HPDE6-E6E7 (cell line): ENCODE measurements at regions not wholly inside any gene's neighbourhood (a gene's known extent, or its start where the extent isn't known, plus 50 kb on each side); places are given as distances from the start of the nearest gene placed in this dataset.

ENCODE experiments used
- DNase-seq: peaks from one replicate; pipeline ENCODE4 v3.0.0; 2011; ENCODE audit warnings: missing footprints; ENCODE audit errors: extremely low spot score

- DNase-seq, result no peak
Observed at GRCh38 chr2:104405623-104406022, 448.3 kb upstream of the POU3F3 start.

- DNase-seq, result no peak
Observed at GRCh38 chr2:104406261-104406726, 447.6 kb upstream of the POU3F3 start.

- DNase-seq, result no peak
Observed at GRCh38 chr2:104407641-104408040, 446.3 kb upstream of the POU3F3 start.

- DNase-seq, result no peak
Observed at GRCh38 chr2:104408266-104408665, 445.6 kb upstream of the POU3F3 start.

GRCh38 chr2:104410136-104410535 is 443.8 kb upstream of the POU3F3 start:
- DNase-seq, result no peak

GRCh38 chr2:104412384-104412783 is 441.5 kb upstream of the POU3F3 start:
- DNase-seq, result no peak

- no peak for DNase-seq
Observed at GRCh38 chr2:104413890-104414289, 440.0 kb upstream of the POU3F3 start.

GRCh38 chr2:104415284-104415683 is 438.6 kb upstream of the POU3F3 start:
- DNase-seq, result no peak

GRCh38 chr2:104416339-104417000 is 437.4 kb upstream of the POU3F3 start:
- DNase-seq, result no peak

GRCh38 chr2:104420420-104420819 is 433.5 kb upstream of the POU3F3 start:
- DNase-seq, result no peak

- DNase-seq, result no peak
Observed at GRCh38 chr2:104420953-104421352, 433.0 kb upstream of the POU3F3 start.

GRCh38 chr2:104425850-104426595 is 427.9 kb upstream of the POU3F3 start:
- DNase-seq, result no peak

- DNase-seq, result no peak
Observed at GRCh38 chr2:104428155-104428554, 425.8 kb upstream of the POU3F3 start.

GRCh38 chr2:104429639-104430358 is 424.1 kb upstream of the POU3F3 start:
- no peak for DNase-seq

GRCh38 chr2:104430359-104430740 is 423.6 kb upstream of the POU3F3 start:
- no peak for DNase-seq

GRCh38 chr2:104430852-104431251 is 423.1 kb upstream of the POU3F3 start:
- DNase-seq, result no peak

GRCh38 chr2:104431701-104432121 is 422.2 kb upstream of the POU3F3 start:
- DNase-seq, result no peak

GRCh38 chr2:104432401-104432800 is 421.5 kb upstream of the POU3F3 start:
- DNase-seq, result no peak

GRCh38 chr2:104432991-104433390 is 420.9 kb upstream of the POU3F3 start:
- DNase-seq, result no peak

- no peak for DNase-seq
Observed at GRCh38 chr2:104433657-104434056, 420.3 kb upstream of the POU3F3 start.

- no peak for DNase-seq
Observed at GRCh38 chr2:104434318-104434792, 419.6 kb upstream of the POU3F3 start.

- DNase-seq, result no peak
Observed at GRCh38 chr2:104434966-104435365, 418.9 kb upstream of the POU3F3 start.

GRCh38 chr2:104438481-104438880 is 415.4 kb upstream of the POU3F3 start:
- no peak for DNase-seq
